WTC11 (cell line): ENCODE measurements at regions not wholly inside any gene's neighbourhood (a gene's known extent, or its start where the extent isn't known, plus 50 kb on each side); places are given as distances from the start of the nearest gene placed in this dataset.

Experiments
- ATAC-seq: fragments of 200-7000 bp; cut with Tn5 transposase; 2 replicates; pipeline ENCODE4 v1.10.0; 2021; ENCODE audit warnings: mild to moderate bottlenecking, moderate library complexity
- CTCF ChIA-PET: fragments of 300-600 bp; sonication (Branson Sonifier 250); formaldehyde crosslinking; loops from one replicate; lab custom pipeline; 2021; ENCODE audit warnings: antibody characterized with exemption; lab: Charles Lee
- POLR2A ChIA-PET: fragments of 350-600 bp; sonication (Branson Sonifier 250); formaldehyde crosslinking; loops from one replicate; lab custom pipeline; 2021; ENCODE audit warnings: antibody characterized with exemption; lab: Charles Lee
- DNase-seq: peaks from one replicate; pipeline ENCODE4 v3.0.0; 2021; ENCODE audit warnings: low spot score
- H3K27ac Mint-ChIP-seq: 2 replicates; pipeline ENCODE4 v1.8.0; 2021; ENCODE audit warnings: mixed read lengths
- H3K27me3 Mint-ChIP-seq: 2 replicates; pipeline ENCODE4 v1.8.0; 2021; ENCODE audit warnings: low read depth, mild to moderate bottlenecking, moderate library complexity, mixed read lengths
- H3K36me3 Mint-ChIP-seq: 2 replicates; pipeline ENCODE4 v1.8.0; 2021; ENCODE audit warnings: mixed read lengths
- H3K4me1 Mint-ChIP-seq: 2 replicates; pipeline ENCODE4 v1.8.0; 2022; ENCODE audit warnings: mixed read lengths
- H3K4me3 Mint-ChIP-seq: 2 replicates; pipeline ENCODE4 v1.8.0; 2021; ENCODE audit warnings: mild to moderate bottlenecking, moderate library complexity, mixed read lengths
- H3K9me3 Mint-ChIP-seq: 2 replicates; pipeline ENCODE4 v1.8.0; 2021; ENCODE audit warnings: mixed read lengths
- AFF4 ChIP-seq: sonication (generic); formaldehyde crosslinking; IDR thresholded peaks from 2 replicates; pipeline ENCODE4 v1.8.1; 2023; ENCODE audit warnings: mild to moderate bottlenecking, missing genetic modification reagents, borderline replicate concordance
- ATF6 ChIP-seq: sonication (generic); formaldehyde crosslinking; IDR thresholded peaks from 2 replicates; pipeline ENCODE4 v1.8.1; 2023; ENCODE audit warnings: mild to moderate bottlenecking, missing genetic modification reagents
- CBFB ChIP-seq: sonication (generic); formaldehyde crosslinking; IDR thresholded peaks from 2 replicates; pipeline ENCODE4 v1.8.1; 2022; ENCODE audit warnings: mild to moderate bottlenecking, low read depth, missing genetic modification reagents
- ELF4 ChIP-seq: sonication (generic); formaldehyde crosslinking; IDR thresholded peaks from 2 replicates; pipeline ENCODE4 v1.8.1; 2022; ENCODE audit warnings: low read depth, mild to moderate bottlenecking, moderate library complexity, missing genetic modification reagents
- EMX1 ChIP-seq: fragments of 250-450 bp; sonication (Bioruptor Pico); IDR thresholded peaks from 2 replicates; pipeline ENCODE4 v1.8.0; 2021; ENCODE audit warnings: mild to moderate bottlenecking
- FOXP4 ChIP-seq: sonication (generic); formaldehyde crosslinking; IDR thresholded peaks from 2 replicates; pipeline ENCODE4 v1.8.0; 2022; ENCODE audit warnings: mild to moderate bottlenecking, missing genetic modification reagents
- JAZF1 ChIP-seq: fragments of 250-450 bp; sonication (Bioruptor Pico); IDR thresholded peaks from 2 replicates; pipeline ENCODE4 v1.9.0; 2021; ENCODE audit warnings: moderate library complexity, mild to moderate bottlenecking, inconsistent platforms
- JUN ChIP-seq: sonication (generic); formaldehyde crosslinking; IDR thresholded peaks from 2 replicates; pipeline ENCODE4 v1.8.0; 2023; ENCODE audit warnings: mild to moderate bottlenecking, missing genetic modification reagents
- MXD4 ChIP-seq: fragments of 250-450 bp; sonication (Bioruptor Pico); IDR thresholded peaks from 2 replicates; pipeline ENCODE4 v1.8.0; 2021; ENCODE audit warnings: mild to moderate bottlenecking, moderate library complexity, borderline replicate concordance
- SMAD3 ChIP-seq: sonication (generic); formaldehyde crosslinking; IDR thresholded peaks from 2 replicates; pipeline ENCODE4 v1.8.0; 2022; ENCODE audit warnings: missing genetic modification reagents, mild to moderate bottlenecking, borderline replicate concordance
- SP1 ChIP-seq: sonication (generic); formaldehyde crosslinking; conservative IDR thresholded peaks from 2 replicates; pipeline ENCODE4 v1.8.1; 2022; ENCODE audit warnings: missing genetic modification reagents
- TEAD1 ChIP-seq: sonication (generic); formaldehyde crosslinking; IDR thresholded peaks from 2 replicates; pipeline ENCODE4 v1.8.0; 2022; ENCODE audit warnings: mild to moderate bottlenecking, missing genetic modification reagents
- ZBTB21 ChIP-seq: sonication (generic); formaldehyde crosslinking; IDR thresholded peaks from 2 replicates; pipeline ENCODE4 v1.8.1; 2023; ENCODE audit warnings: mild to moderate bottlenecking, missing genetic modification reagents, borderline replicate concordance
- ZNF138 ChIP-seq: sonication (generic); formaldehyde crosslinking; conservative IDR thresholded peaks from 2 replicates; pipeline ENCODE4 v1.8.1; 2022; ENCODE audit warnings: mild to moderate bottlenecking, moderate library complexity, missing genetic modification reagents
- ZNF219 ChIP-seq: sonication (generic); formaldehyde crosslinking; IDR thresholded peaks from 2 replicates; pipeline ENCODE4 v1.8.0; 2023; ENCODE audit warnings: missing genetic modification reagents, mild to moderate bottlenecking, borderline replicate concordance
- ZNF263 ChIP-seq: sonication (generic); formaldehyde crosslinking; IDR thresholded peaks from 2 replicates; pipeline ENCODE4 v1.8.1; 2022; ENCODE audit warnings: low read depth, mild to moderate bottlenecking, moderate library complexity, missing genetic modification reagents
- TF ChIP-seq, protein P1 (sequence below): sonication (generic); formaldehyde crosslinking; IDR thresholded peaks from 2 replicates; pipeline ENCODE4 v1.8.1; 2022; ENCODE audit warnings: low read depth, missing genetic modification reagents, borderline replicate concordance
- TF ChIP-seq, protein P2 (sequence below): fragments of 250-450 bp; sonication (Bioruptor Pico); IDR thresholded peaks from 2 replicates; pipeline ENCODE4 v2.1.2; 2022; ENCODE audit warnings: mild to moderate bottlenecking, moderate library complexity
- TF ChIP-seq, protein P3 (sequence below): fragments of 200-600 bp; IDR thresholded peaks from 2 replicates; pipeline ENCODE4 v1.8.0; 2022; ENCODE audit warnings: antibody characterized with exemption

GRCh38 chr1:62928885-62929284, 145.0 kb downstream of the ATG4C start:
- no peaks in the 10 kb centered on the region for H3K9me3 Mint-ChIP-seq
- no peaks in the 10 kb centered on the region for H3K27me3 Mint-ChIP-seq
- H3K4me3 Mint-ChIP-seq = no peak overlapping the region
- TF ChIP-seq EMX1 (CRISPR knock-in tag) (no peak), AFF4 (CRISPR knock-in tag) (no peak), TEAD1 (CRISPR knock-in tag) (no peak), ZNF219 (no peak), ZNF263 (CRISPR knock-in tag) (no peak), SMAD3 (CRISPR knock-in tag) (no peak), CBFB (CRISPR knock-in tag) (no peak)
- TF ChIP-seq, protein P1, sequence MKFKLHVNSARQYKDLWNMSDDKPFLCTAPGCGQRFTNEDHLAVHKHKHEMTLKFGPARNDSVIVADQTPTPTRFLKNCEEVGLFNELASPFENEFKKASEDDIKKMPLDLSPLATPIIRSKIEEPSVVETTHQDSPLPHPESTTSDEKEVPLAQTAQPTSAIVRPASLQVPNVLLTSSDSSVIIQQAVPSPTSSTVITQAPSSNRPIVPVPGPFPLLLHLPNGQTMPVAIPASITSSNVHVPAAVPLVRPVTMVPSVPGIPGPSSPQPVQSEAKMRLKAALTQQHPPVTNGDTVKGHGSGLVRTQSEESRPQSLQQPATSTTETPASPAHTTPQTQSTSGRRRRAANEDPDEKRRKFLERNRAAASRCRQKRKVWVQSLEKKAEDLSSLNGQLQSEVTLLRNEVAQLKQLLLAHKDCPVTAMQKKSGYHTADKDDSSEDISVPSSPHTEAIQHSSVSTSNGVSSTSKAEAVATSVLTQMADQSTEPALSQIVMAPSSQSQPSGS (CRISPR knock-in tag) = no peak
- TF ChIP-seq, protein P2, sequence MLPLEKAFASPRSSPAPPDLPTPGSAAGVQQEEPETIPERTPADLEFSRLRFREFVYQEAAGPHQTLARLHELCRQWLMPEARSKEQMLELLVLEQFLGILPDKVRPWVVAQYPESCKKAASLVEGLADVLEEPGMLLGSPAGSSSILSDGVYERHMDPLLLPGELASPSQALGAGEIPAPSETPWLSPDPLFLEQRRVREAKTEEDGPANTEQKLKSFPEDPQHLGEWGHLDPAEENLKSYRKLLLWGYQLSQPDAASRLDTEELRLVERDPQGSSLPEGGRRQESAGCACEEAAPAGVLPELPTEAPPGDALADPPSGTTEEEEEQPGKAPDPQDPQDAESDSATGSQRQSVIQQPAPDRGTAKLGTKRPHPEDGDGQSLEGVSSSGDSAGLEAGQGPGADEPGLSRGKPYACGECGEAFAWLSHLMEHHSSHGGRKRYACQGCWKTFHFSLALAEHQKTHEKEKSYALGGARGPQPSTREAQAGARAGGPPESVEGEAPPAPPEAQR (CRISPR knock-in tag) = no peak
- TF ChIP-seq, all 79 proteins: peak for 0
- POLR2A ChIA-PET = no interaction called here
- DNase-seq = no peak
- no peak overlapping the region for H3K27ac Mint-ChIP-seq
- no peaks in the 10 kb centered on the region for H3K36me3 Mint-ChIP-seq
- ATAC-seq = no peak
- H3K4me1 Mint-ChIP-seq = no peaks in the 10 kb centered on the region
- CTCF ChIA-PET = no interaction called here

DNA sequence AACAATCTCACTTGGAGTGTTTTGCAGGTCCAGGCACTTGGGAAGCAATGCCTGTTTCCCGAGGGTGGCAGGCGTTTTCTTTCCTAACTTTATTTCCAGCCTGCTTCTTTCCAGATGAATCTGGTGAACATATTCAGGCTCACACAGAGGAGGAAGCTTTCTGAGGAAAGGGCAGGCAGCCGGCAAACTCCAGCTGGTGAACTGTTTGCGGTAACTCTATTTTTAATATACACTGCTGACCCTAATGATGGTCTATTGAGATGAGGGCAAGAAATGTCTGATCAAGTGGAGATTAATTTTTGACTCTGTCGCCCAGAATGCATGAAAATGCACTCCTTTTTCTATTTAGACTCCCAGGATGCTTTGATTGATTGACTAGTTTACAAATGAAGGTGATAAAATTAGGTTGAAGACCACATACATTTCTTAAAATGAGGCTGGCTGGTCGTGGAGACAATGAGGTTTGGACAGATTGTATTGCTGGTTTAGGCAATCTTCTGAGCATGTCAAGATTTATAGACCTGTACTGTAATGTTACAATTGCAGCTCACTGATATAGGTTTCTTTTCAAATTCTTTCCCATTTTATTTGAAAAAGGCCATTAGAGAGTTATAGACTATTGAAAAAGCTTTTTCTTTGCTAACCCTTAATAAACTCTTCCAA, 153.8 kb downstream of the ATG4C start:
- no peaks in the 10 kb centered on the region for H3K9me3 Mint-ChIP-seq
- no peaks in the 10 kb centered on the region for H3K27me3 Mint-ChIP-seq
- no peaks in the 10 kb centered on the region for H3K4me1 Mint-ChIP-seq
- POLR2A ChIA-PET = no interaction called here
- no peaks in the 10 kb centered on the region for H3K36me3 Mint-ChIP-seq
- no peak overlapping the region for H3K4me3 Mint-ChIP-seq
- TF ChIP-seq FOXP4 (CRISPR knock-in tag) (no peak), JUN (CRISPR knock-in tag) (no peak), ZNF138 (CRISPR knock-in tag) (no peak), SMAD3 (CRISPR knock-in tag) (no peak), JAZF1 (CRISPR knock-in tag) (no peak), TEAD1 (CRISPR knock-in tag) (no peak), ATF6 (no peak), EMX1 (CRISPR knock-in tag) (no peak), ELF4 (CRISPR knock-in tag) (no peak), ZBTB21 (CRISPR knock-in tag) (no peak), MXD4 (no peak), SP1 (CRISPR knock-in tag) (no peak)
- TF ChIP-seq, protein P2 (CRISPR knock-in tag) = no peak
- TF ChIP-seq, protein P3, sequence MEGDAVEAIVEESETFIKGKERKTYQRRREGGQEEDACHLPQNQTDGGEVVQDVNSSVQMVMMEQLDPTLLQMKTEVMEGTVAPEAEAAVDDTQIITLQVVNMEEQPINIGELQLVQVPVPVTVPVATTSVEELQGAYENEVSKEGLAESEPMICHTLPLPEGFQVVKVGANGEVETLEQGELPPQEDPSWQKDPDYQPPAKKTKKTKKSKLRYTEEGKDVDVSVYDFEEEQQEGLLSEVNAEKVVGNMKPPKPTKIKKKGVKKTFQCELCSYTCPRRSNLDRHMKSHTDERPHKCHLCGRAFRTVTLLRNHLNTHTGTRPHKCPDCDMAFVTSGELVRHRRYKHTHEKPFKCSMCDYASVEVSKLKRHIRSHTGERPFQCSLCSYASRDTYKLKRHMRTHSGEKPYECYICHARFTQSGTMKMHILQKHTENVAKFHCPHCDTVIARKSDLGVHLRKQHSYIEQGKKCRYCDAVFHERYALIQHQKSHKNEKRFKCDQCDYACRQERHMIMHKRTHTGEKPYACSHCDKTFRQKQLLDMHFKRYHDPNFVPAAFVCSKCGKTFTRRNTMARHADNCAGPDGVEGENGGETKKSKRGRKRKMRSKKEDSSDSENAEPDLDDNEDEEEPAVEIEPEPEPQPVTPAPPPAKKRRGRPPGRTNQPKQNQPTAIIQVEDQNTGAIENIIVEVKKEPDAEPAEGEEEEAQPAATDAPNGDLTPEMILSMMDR = no peak
- ATAC-seq = no peak
- CTCF ChIA-PET = interaction anchor here (0.6 to 1.6 kb wide), 3 partner anchors 11 to 708 kb away, joined by 3 to 5 read pairs (median 3); no protein-coding TSS in a partner anchor
- no peak for DNase-seq
- no peak overlapping the region for H3K27ac Mint-ChIP-seq
